ENCODE measurements at regions not wholly inside any gene's neighbourhood (a gene's known extent, or its start where the extent isn't known, plus 50 kb on each side); places are given as distances from the start of the nearest gene placed in this dataset.

DNA sequence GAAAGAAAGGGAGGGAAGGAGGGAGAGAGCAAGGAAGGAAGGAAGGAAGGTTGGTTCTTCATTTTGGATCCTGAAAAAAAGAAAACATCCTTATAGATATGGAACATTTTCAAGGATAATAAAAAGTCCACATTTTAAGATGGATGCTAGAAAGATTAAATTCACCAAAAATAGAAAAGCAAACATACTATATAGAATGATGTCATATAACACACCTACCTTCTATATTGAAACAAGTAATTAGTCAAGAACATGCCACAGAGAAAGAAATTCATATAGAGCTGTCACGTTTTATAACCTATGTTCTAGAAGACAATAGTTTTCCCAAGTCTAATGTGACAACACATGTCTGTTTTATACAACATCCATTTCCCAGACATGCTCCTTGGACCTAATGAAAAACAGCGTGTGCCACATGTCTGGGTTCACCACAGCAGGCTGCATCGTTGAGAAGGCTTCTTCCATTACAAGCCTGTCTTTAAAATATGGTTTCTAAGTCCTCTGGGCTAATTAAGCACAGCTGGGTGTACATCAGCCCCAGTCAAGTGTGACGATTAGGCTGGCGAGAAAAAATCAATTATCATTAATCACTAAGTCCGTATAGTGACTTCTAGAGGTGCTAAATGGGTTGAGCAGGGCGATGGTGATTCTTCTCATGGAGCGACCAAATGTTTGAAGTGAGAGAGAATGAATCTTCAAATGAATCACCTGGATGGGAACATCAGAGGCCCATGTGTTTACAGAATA is 301.8 kb downstream of the TLE1 start:
- DNase-seq (no peak), ATAC-seq (no peak)
- intact Hi-C loops (cut with DNase I): no loop called here
- Histone ChIP-seq H3K27ac (no peak overlapping the region), H3K4me3 (no peak overlapping the region), H3K36me3 (no peaks in the 10 kb centered on the region), H3K9me3 (no peaks in the 10 kb centered on the region), H3K27me3 (no peaks in the 10 kb centered on the region), H3K4me1 (peaks cover 0 to 13% (median 3%) of the 10 kb centered on the region in 12 donors)
- TF ChIP-seq, protein P1, sequence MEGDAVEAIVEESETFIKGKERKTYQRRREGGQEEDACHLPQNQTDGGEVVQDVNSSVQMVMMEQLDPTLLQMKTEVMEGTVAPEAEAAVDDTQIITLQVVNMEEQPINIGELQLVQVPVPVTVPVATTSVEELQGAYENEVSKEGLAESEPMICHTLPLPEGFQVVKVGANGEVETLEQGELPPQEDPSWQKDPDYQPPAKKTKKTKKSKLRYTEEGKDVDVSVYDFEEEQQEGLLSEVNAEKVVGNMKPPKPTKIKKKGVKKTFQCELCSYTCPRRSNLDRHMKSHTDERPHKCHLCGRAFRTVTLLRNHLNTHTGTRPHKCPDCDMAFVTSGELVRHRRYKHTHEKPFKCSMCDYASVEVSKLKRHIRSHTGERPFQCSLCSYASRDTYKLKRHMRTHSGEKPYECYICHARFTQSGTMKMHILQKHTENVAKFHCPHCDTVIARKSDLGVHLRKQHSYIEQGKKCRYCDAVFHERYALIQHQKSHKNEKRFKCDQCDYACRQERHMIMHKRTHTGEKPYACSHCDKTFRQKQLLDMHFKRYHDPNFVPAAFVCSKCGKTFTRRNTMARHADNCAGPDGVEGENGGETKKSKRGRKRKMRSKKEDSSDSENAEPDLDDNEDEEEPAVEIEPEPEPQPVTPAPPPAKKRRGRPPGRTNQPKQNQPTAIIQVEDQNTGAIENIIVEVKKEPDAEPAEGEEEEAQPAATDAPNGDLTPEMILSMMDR (IDR thresholded peaks at IDR 0.05): no peak
- no peak for TF ChIP-seq POLR2A (IDR thresholded peaks at IDR 0.05)
- WGBS, 4 donors: 80 to 95% (median 92%) methylated on average over 8 of the region's 8 CpGs

DNA sequence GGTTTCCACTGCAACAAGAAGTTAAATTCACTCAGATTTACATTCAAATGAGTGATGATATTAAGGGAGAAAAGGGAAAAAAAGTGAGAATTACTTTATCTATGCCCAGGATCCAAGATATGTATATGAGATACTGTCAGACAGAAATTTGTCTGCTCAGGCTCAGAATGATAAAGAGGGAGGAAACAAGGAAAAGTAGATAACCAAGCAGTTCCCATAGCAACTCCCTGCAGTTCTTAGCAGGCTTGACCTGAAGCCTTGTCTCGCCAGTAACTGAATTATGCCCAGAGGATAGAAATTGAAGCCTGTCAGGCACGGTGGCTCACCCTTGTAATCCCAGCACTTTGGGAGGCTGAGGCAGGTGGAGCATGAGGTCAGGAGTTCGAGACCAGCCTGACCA is 304.4 kb downstream of the TLE1 start:
- H3K36me3 ChIP-seq: no peaks in the 10 kb centered on the region

DNA sequence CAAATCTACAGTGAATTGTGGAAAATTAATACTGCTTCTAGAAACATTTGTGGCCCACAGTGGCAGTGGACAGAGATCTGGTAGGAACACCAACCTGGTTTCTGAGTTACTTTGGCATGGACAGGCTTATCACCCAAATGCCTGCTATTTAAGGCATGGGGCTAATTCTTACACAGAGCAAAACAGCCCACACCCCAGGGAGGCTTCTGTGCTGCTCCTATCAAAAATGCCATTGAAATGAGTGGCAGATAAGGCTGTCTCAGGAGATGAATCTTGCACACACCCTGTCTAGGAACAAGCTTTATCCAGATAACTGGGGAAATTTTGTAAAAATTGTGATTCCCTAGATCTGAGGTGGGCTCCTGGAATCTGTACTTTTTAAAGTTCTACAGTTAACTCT is 307.1 kb downstream of the TLE1 start:
- ATAC-seq: no peak
- intact Hi-C loops (cut with DNase I): no loop called here
- no peak for DNase-seq

More for the DNA sequence above, 304.4 kb downstream of the TLE1 start:
- no peaks in the 10 kb centered on the region for H3K9me3 ChIP-seq
- TF ChIP-seq, protein P1 (IDR thresholded peaks at IDR 0.05): no peak
- TF ChIP-seq POLR2A (IDR thresholded peaks at IDR 0.05): no peak
- ATAC-seq (no peak), DNase-seq (no peak)
- WGBS, 4 donors: 63 to 74% (median 71%) methylated on average over 2 to 3 of the region's 3 CpGs
- no peaks in the 10 kb centered on the region for H3K27me3 ChIP-seq
- H3K4me1 ChIP-seq: peaks cover 0 to 8% (median under 1%) of the 10 kb centered on the region in 12 donors
- no peak overlapping the region for H3K27ac ChIP-seq
- intact Hi-C loops (cut with DNase I): no loop called here
- H3K4me3 ChIP-seq: no peak overlapping the region

DNA sequence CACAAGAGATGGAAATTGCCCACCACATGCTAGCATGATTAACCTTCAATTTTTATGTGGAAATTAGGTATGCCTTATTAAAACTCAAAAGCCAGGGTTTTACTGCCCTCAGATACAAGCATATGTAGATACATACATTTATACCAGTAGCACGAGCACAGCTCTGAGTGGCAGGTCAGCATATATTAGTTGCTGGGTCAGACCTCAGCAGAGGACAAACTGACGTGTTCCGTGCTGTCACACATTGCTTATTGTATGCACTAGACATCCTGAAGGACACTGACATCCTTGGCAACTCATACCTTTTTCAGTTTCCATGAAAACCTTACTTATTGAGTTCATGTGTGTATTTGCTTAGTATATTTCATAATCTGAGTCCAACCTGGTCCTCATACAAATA is 307.7 kb downstream of the TLE1 start:
- H3K27ac ChIP-seq: no peak overlapping the region
- H3K4me3 ChIP-seq: no peak overlapping the region
- ATAC-seq (no peak), DNase-seq (no peak)
- WGBS, 4 donors: 84 to 93% (median 92%) methylated on average over 3 of the region's 3 CpGs
- H3K36me3 ChIP-seq: no peaks in the 10 kb centered on the region
- no peaks in the 10 kb centered on the region for H3K27me3 ChIP-seq
- intact Hi-C loops (cut with DNase I): no loop called here
- H3K9me3 ChIP-seq: no peaks in the 10 kb centered on the region
- peaks cover 0 to 6% (median 0%) of the 10 kb centered on the region in 12 donors for H3K4me1 ChIP-seq
- TF ChIP-seq, protein P1 (IDR thresholded peaks at IDR 0.05): no peak
- TF ChIP-seq POLR2A (IDR thresholded peaks at IDR 0.05): no peak

More for the DNA sequence above, 307.1 kb downstream of the TLE1 start:
- H3K27ac ChIP-seq: no peak overlapping the region
- no peaks in the 10 kb centered on the region for H3K36me3 ChIP-seq
- H3K27me3 ChIP-seq: no peaks in the 10 kb centered on the region
- TF ChIP-seq, protein P1 (IDR thresholded peaks at IDR 0.05): no peak
- TF ChIP-seq POLR2A (IDR thresholded peaks at IDR 0.05): no peak
- peaks cover 0 to 6% (median 0%) of the 10 kb centered on the region in 12 donors for H3K4me1 ChIP-seq
- H3K9me3 ChIP-seq: no peaks in the 10 kb centered on the region
- no peak overlapping the region for H3K4me3 ChIP-seq
